A673 (cell line): ENCODE measurements at regions not wholly inside any gene's neighbourhood (a gene's known extent, or its start where the extent isn't known, plus 50 kb on each side); places are given as distances from the start of the nearest gene placed in this dataset.

Experiments
- BruUV-seq: library from RNA; stranded (reverse); fragments of 400-500 nt; replicated peaks from 2 replicates; lab custom pipeline; 2021; lab: Mats Ljungman, UMichigan
- CTCF ChIA-PET: fragments of 300-600 bp; sonication (Branson Sonifier 250); formaldehyde crosslinking; loops from one replicate; lab custom pipeline; 2022; ENCODE audit warnings: antibody characterized with exemption; lab: Charles Lee
- POLR2A ChIA-PET: fragments of 300-600 bp; sonication (Branson Sonifier 250); formaldehyde crosslinking; loops from one replicate; lab custom pipeline; 2022; ENCODE audit warnings: antibody characterized with exemption; ENCODE audit not compliant: low non-redundant PET; lab: Charles Lee
- DNase-seq: peaks from one replicate; pipeline ENCODE4 v3.0.0-alpha.2; 2015; ENCODE audit warnings: low spot score
- H3K27ac ChIP-seq: fragments of 200-600 bp; sonication (generic); 2 replicates; pipeline ENCODE4 v1.5.1; 2016; ENCODE audit warnings: mixed run types, low read depth, mild to moderate bottlenecking, mixed read lengths, antibody characterized with exemption, low read length; ENCODE audit not compliant: poor library complexity, severe bottlenecking
- H3K27me3 ChIP-seq: fragments of 200-600 bp; sonication (generic); replicated peaks from 2 replicates; pipeline ENCODE4 v1.6.1; 2017; ENCODE audit warnings: mixed run types, low read depth, mild to moderate bottlenecking, mixed read lengths, antibody characterized with exemption, low read length; ENCODE audit not compliant: insufficient read depth, poor library complexity
- H3K36me3 ChIP-seq: fragments of 200-600 bp; sonication (generic); 2 replicates; pipeline ENCODE4 v1.6.1; 2016; ENCODE audit warnings: mixed run types, mild to moderate bottlenecking, mixed read lengths, antibody characterized with exemption, low read length; ENCODE audit not compliant: insufficient read depth, poor library complexity, severe bottlenecking
- H3K4me1 ChIP-seq: fragments of 200-600 bp; sonication (generic); 2 replicates; pipeline ENCODE4 v1.6.1; 2017; ENCODE audit warnings: mixed run types, mild to moderate bottlenecking, mixed read lengths, antibody characterized with exemption, low read length; ENCODE audit not compliant: insufficient read depth, poor library complexity, severe bottlenecking
- H3K4me3 ChIP-seq: fragments of 200-600 bp; sonication (generic); 2 replicates; pipeline ENCODE4 v1.5.1; 2016; ENCODE audit warnings: low read depth, mixed run types, mild to moderate bottlenecking, mixed read lengths, low read length; ENCODE audit not compliant: poor library complexity, severe bottlenecking
- H3K9me3 ChIP-seq: fragments of 200-600 bp; sonication (generic); 2 replicates; pipeline ENCODE4 v1.6.1; 2016; ENCODE audit warnings: mixed run types, low read depth, mild to moderate bottlenecking, mixed read lengths, antibody characterized with exemption, low read length; ENCODE audit not compliant: poor library complexity, severe bottlenecking
- CTCF ChIP-seq: fragments of 300-800, 200-600 bp; sonication (generic); conservative IDR thresholded peaks from 2 replicates; pipeline ENCODE4 v1.5.1; 2017; ENCODE audit warnings: low read depth, mild to moderate bottlenecking, antibody characterized with exemption, low read length, moderate library complexity, mixed read lengths
- EZH2 ChIP-seq: fragments of 200-600 bp; sonication (generic); IDR thresholded peaks from 2 replicates; pipeline ENCODE4 v1.6.1; 2017; ENCODE audit warnings: borderline replicate concordance, low read depth, mild to moderate bottlenecking, mixed read lengths, antibody characterized with exemption, low read length; ENCODE audit not compliant: poor library complexity, severe bottlenecking
- intact Hi-C: fragments of 100-400 bp; cut with micrococcal nuclease; formaldehyde crosslinking; loops from one replicate; pipeline ENCODE4 v1.10.0; 2022; ENCODE audit not compliant: unreplicated experiment

DNA sequence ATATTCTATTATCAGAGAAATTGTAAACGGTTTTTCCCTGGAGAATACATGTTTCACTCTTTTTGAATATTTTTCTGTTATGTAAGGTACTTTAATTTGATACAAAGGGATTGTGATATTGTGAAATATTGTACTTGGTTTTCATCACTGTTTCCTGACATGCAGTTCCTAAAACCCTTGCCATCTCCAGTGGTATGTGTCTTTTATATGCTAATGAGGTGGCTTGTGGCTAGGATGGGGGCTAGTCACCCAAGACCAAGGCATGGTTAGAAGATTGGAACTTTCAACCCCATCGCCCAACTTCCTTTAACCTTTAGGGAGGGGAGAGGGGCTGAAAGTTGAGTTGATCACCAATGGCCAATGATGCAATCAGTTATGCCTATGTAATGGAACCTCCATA lies 160.6 kb downstream of the TAF11L14 start:
- no peaks in the 10 kb centered on the region for H3K4me1 ChIP-seq
- intact Hi-C loops, result no loop called here
- H3K9me3 ChIP-seq, result no peaks in the 10 kb centered on the region
- no peaks in the 10 kb centered on the region for H3K36me3 ChIP-seq
- POLR2A ChIA-PET, result no interaction called here
- DNase-seq, result no peak
- CTCF ChIA-PET, result no interaction called here
- TF ChIP-seq EZH2 (no peak), CTCF (no peak)
- H3K27ac ChIP-seq, result no peak overlapping the region
- no peaks in the 10 kb centered on the region for H3K27me3 ChIP-seq
- no peak overlapping the region for H3K4me3 ChIP-seq
- BruUV-seq, result no TSS peak

GRCh38 chr5:17796142-17796541 lies 161.9 kb downstream of the TAF11L14 start:
- BruUV-seq, result no TSS peak
- POLR2A ChIA-PET, result no interaction called here
- Histone ChIP-seq H3K27ac (no peak overlapping the region), H3K27me3 (no peaks in the 10 kb centered on the region), H3K4me3 (no peak overlapping the region), H3K9me3 (no peaks in the 10 kb centered on the region), H3K36me3 (no peaks in the 10 kb centered on the region), H3K4me1 (no peaks in the 10 kb centered on the region)
- TF ChIP-seq CTCF (no peak), EZH2 (no peak)
- DNase-seq, result no peak
- intact Hi-C loops, result no loop called here
- CTCF ChIA-PET, result no interaction called here

- no peak for DNase-seq
- intact Hi-C loops, result no loop called here
- peaks cover 3% of the 10 kb centered on the region for H3K4me1 ChIP-seq
- no peak overlapping the region for H3K27ac ChIP-seq
- TF ChIP-seq EZH2 (no peak), CTCF (no peak)
- ChIA-PET POLR2A (no interaction called here), CTCF (no interaction called here)
- H3K36me3 ChIP-seq, result no peaks in the 10 kb centered on the region
- H3K9me3 ChIP-seq, result no peaks in the 10 kb centered on the region
- H3K4me3 ChIP-seq, result no peak overlapping the region
- no TSS peak for BruUV-seq
- no peaks in the 10 kb centered on the region for H3K27me3 ChIP-seq
Measured at GRCh38 chr5:17796757-17797396, 162.6 kb downstream of the TAF11L14 start.
